A204.1 (cell line): ENCODE measurements at regions not wholly inside any gene's neighbourhood (a gene's known extent, or its start where the extent isn't known, plus 50 kb on each side); places are given as distances from the start of the nearest gene placed in this dataset.

ENCODE experiments used
- FAIRE-seq: peaks from 2 replicates; lab custom pipeline; 2012; peaks lifted over from hg19 to GRCh38; lab: Jason Lieb, UNC

DNA sequence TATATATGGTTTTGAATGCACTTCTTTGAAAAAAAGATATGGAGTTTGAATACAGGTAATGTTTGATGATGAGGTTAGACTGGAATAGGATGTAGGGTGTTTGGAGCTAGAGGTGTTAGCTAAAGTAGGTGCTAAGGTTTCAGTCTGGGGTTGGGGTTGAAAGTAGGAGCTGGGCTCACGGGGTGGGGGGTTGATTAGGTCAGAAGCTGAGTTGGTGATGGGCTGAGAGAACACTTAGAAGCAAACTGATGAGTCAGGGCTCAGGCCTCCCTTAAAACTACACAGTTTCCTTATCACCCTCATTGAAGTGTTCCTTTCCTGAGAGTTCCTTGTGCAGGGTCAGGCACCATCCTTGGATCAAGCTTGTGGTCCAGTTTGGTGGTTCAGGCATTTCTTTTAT is 308.8 kb upstream of the ADAMTS16 start:
- FAIRE-seq: no peak

DNA sequence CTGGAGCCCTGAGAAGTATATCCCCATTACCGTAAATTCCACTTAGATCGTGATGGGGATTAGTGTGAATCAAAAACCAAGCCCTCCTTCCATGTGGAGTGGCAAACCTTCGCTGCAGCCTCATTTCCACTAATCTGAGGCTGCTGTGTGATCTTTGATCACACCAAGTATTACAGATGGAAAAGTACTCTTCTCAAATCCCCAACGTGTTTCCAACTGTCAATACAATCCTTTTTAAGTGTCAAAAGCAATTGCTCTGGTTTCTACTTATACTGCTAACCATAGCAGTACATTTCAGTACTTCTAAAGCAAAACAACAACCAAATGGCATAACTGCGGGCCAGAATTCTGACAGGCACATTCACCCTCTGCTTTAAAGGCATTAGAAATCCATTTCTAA is 307.7 kb upstream of the ADAMTS16 start:
- no peak for FAIRE-seq

DNA sequence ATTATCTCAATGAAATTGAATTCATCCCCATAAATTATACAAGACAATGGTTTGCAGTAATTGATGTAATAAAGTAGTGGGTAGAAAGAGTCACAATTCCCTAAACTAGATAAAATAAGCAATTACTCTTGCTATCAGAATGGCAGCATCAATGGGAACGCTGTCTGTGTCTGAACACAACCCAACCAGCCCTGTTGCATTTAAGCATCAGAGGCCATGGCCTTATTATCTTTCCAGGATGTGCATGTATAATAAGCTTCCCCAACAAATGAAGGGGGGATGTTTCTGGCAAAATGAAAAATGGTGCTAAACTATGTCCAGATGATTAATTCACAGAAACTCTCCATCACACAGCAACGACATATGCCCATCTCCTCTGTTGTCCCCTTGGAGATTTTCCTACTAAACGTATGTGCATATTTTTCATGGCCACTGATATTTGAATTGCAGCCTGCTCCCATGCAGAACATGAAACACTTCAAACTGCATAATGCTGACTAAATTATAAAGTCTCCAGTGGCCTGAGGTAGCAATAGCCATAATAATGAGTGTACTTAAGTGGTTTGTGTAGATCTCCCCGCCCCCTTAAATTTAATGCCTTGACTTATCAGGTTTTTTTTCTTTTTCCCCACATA is 306.9 kb upstream of the ADAMTS16 start:
- no peak for FAIRE-seq

DNA sequence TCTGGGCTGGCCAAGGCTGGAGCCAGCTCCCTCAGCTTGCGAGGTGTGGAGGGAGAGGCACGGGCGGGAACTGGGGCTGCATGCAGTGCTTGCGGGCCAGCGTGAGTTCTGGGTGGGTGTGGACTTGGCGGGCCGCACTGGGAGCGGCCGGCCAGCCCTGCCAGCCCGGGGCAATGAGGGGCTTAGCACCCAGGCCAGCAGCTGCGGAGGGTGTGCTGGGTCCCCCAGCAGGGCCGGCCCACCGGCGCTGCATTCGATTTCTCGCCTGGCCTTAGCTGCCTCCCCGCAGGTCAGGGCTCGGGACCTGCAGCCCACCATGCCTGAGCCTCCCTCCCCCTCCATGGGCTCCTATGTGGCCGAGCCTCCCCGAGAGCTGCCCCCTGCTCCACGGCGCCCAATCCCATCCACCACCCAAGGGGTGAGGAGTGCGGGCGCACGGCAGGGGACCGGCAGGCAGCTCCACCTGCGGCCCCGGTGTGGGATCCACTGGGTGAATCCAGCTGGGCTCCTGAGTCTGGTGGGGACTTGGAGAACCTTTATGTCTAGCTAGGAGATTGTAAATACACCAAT is 302.6 kb upstream of the ADAMTS16 start:
- FAIRE-seq: no peak

DNA sequence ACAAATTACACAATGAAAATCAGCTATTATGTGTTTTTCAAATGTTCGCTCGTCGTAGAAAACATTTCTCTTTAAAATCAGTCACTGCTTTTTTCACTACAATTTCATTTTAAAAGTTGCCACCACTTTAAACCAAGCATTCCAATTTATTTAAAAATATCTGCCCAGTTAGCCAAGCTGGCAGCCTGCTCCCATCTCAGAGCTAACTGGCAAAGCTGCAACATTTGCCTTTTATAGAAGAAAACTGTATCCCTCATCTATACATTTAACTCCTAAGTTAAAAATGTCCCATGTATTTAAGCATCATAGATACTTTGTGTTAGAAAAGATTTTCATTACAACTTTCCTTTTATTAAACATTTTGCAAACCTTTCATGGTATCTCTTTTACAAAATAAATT is 294.9 kb upstream of the ADAMTS16 start:
- no peak for FAIRE-seq

DNA sequence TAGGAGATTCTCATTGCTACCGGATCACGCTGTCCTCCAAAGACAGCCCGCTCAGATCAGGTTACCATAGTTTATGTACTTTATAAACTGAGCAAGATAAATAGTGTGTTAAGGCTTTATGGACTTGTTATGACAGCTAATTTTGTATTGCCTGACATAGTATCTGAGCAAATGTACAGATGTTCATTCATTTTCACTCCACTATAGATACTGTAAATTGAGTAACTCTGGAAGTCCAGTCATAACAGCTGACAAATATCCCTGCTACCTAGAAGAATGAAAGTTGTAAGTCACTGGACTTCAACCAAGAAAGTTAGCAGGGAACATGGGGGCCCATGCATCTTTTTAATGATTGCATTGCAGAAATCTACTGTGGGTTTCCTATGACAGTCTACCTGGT is 292.4 kb upstream of the ADAMTS16 start:
- FAIRE-seq: no peak

DNA sequence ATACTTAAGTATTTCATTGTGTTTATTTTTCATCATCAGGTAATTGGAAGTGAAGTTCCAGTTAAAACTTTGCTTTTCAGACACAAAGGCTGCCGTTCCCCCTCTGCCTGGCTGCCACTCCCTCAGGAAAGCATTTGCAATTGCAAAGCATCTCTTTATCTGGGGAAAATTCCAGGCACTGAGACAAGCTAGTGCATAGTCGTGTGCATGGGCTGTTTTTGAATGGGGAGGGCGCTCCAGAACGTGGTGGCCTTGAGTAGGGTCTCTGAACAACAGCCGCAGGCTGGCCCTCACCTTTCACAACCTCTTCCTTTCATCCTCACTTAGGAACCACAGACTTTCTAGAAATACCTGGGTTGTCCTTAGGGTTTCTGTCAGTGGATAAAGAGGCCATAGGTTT is 285.1 kb upstream of the ADAMTS16 start:
- FAIRE-seq: no peak

DNA sequence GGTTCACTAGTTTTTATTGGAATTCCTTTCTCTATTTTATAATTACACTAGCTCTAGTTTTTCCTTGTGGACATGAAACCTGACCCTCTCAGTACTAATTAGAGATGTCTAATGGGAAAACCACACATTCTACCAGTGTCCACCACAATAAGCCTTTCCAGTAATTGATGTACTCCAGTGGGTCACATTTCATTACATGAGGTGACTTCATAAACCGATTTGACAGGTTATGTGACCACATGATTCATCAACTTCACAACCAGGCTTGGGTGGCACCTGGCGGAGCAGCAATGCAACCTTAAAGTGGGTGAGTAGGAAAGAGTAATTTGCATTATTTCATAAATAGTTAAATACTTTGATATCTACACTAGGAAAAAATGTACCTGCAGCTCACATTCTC is 284.2 kb upstream of the ADAMTS16 start:
- FAIRE-seq: no peak

DNA sequence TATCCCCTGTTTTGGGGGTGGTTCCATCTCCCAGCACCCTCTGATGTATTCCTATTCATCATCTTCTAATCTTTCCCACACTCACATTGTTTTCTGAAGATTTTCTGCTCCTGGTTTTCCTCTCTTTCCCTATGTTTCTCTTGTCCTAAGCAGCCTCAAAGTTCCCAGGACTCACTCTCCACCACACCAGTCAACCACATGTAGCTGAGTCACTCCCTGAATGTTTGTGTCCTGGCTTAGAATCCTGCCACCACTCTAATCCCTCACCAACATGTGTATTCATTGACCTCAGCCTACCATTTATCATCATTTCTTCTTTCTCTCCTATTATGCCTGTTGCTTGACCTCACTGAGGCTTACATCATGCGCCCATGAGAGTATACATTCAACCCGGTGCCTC is 282.4 kb upstream of the ADAMTS16 start:
- FAIRE-seq: no peak

DNA sequence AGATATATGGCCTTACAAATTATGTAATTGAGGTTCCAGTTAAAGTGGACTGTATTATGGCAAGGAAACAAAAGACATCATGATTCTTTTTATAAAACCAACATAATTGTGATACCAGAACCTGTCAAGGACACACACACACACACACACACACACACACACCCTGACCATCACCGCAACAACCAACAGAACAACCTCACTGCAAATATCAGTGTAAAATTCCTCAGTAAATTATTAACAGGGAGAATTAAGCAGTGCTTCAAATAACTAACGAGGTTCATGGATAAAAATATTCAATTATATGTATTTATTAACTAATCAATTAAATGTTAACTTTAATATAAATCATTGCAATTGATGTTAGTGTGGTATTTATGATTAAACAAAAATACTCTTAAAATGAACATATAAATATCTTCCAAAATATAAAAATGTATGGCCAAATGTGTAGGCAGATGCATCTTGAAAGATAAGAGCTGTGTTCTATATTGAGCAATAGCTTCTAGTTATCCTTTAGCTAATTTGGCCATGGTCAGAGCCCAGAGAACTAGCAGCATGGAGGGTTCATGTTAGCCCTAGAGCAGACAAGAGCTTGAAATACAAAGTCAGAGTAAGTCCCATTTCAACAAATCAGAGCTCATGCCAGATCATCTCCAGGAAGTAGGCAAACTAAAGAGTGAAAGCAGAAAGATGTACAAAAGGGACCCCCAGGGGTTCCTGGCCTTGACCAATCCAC is 280.5 kb upstream of the ADAMTS16 start:
- peak; percentile 25 for FAIRE-seq

DNA sequence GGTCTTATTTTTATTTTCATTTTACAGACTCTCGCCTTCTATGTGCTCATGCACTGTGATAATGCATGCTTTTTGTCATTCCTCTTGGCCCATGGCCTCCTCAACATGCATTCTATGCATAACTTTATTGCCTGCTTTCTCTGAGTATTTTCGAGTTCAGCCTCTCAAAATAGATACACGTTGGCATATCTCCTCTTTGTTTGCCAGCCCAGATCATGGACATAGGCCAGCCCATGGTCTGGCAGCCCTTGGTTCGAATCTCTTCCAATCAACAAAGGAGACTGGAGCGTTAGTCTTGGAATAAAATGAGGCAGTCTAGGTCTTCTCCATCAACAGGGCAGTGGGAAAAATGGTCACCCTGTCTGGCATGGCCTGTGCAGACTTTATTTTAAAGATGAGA is 279.5 kb upstream of the ADAMTS16 start:
- FAIRE-seq: no peak

DNA sequence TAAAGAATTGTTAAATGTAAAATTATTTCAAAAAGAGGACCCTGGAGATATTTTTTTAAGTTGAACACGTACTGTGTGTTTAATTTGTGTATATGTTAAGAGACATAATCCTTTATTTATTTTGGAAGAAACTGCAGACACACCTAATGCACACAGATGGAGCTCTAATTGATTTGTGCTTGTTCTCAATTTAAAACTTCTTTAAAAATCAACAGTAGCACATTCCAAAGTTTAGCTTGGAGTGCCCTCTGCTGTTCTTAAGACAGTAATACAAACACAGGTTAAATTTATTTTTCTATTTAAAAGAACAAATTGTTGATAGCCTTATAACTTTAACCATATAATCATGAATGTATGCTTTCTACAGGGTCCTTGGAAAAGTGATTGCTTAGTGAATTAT is 277.6 kb upstream of the ADAMTS16 start:
- peak; percentile 98 for FAIRE-seq

DNA sequence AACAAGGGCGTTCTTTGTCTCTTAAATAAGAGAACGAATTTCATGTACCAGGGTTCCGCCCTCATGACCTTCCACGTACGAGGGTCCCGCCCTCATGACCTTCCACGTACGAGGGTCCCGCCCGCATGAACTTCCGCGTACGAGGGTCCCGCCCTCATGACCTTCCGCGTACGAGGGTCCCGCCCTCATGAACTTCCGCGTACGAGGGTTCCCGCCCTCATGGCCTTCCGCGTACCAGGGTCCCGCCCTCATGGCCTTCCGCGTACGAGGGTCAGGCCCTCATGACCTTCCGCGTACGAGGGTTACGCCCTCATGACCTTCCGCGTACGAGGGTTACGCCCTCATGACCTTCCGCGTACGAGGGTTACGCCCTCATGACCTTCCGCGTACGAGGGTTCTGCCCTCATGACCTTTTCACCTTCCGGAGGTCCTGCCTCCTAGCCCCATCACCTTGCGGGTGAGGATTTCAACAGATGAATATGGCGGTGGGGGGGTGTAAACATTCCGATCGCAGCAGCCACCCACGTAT is 273.9 kb upstream of the ADAMTS16 start:
- FAIRE-seq: no peak

DNA sequence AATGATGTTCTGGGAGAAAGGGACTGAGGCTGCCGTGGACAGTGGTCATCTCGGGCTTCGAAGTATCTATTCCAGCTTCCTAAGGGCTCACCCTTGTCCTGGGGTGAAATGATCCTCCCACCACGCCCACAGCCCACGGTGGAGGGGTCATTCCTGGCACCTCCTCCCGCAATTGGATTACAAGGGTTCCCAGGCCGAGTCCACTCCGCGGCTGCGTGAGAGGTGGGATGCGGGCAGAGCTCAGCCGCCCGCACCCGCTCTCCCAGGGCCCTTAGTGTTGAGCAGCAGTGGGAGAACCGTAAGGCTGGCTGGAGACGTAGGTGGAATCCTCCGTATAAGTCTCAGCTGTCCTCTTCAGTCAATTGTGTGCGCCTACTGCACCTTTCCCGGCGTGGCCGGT is 273.3 kb upstream of the ADAMTS16 start:
- FAIRE-seq: no peak

DNA sequence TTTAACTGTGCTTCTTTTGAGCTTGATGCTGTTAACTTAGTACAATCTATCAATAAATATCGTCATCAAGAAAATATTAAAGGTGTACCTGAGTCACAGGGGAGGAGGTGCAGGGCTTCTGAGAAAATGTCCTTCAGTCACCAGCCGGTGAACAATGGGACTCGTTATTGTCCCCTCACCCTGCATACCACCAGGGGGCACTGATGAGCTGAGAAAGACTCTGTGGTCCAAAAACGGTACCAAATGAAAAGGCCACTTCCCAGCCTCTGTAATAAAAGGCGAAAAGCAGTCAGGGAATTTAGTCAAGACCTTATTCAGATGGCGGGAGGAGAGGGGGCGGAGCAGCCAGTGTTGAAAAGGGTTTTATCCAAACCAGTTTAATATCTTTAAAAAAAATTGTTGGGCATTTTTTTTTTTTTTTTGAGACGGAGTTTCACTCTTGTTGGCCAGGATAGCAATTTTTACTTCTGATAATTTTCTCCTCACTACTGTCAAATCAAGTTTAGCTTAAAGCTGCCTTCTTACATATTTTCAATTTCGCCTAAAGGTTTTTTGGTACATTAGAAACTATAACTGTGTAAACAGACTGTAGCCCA is 271.9 kb upstream of the ADAMTS16 start:
- FAIRE-seq: no peak

DNA sequence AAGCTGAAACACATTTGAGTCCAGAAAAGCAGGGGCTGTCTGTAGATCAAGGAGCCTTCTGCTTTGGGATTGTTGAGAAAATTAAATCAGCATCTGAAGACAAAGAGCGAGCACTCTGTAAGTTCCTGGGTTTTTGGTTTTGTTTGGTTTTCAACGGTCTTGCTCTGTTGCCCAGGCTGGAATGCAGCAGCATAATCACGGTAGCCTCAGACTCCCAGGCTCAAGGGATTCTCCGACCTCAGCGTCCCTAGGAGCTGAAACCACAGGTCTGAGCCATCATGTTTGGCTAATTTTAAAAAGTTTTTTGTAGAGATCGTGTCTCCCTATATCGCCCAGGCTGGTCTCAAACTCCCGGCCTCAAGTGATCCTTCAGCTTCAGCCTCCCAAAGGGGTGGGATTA is 266.5 kb upstream of the ADAMTS16 start:
- no peak for FAIRE-seq

DNA sequence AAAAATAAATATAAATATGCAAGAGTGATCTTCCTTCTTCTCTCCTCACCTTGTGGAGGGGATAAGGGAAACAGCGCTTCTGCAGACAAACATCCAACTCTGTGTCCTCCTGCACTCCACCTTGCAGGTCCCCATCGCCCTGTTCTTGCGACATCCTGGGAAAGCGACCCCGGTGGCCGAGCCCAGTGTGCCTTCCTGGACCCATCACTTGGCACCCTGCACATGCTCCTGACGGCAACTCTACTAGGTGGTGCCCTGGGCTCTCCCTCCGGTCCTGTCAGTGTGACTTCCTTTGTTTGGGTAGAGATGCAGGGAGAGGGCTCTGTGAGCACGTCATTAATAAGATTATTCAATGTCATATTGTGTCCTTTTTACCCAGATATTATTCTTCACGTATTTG is 266.0 kb upstream of the ADAMTS16 start:
- FAIRE-seq: no peak

DNA sequence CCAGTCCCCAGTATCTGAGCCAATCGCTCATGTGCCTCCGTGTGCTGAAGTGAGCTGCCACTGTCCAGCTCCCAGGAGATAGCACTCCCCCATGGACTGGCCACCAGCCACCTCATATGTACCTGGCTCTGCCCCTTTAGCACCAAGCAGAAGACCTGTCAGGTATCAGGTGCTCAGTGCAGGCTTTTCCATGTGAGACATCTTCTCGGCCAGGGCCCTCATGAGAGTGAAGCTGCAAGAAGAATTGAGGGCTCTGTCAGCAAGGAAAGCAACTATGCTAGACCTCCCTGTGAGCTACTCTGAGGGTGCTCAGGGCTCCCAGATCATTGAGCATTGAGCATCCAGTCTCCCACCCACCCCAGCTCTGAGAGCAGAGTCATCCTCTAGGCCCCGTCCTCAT is 264.2 kb upstream of the ADAMTS16 start:
- FAIRE-seq: no peak

DNA sequence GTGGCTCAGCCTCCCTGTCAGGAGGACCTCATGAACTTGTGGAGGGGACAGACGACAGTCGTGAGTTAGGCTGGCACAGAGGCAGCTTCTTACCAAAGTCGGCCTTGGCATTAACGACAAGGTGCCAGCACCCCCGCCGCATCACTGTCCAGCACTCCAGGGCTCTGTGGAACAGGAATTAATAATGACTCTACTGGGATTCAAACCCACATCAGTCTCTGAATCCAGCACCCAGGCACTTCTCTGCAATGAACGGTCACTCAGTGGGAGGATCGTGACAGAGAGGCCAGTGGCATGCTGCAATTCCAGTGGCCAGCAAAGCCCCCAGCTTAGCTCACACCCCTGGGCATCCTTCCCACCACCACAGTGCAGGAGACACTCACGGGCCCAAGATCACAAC is 263.3 kb upstream of the ADAMTS16 start:
- FAIRE-seq: no peak

DNA sequence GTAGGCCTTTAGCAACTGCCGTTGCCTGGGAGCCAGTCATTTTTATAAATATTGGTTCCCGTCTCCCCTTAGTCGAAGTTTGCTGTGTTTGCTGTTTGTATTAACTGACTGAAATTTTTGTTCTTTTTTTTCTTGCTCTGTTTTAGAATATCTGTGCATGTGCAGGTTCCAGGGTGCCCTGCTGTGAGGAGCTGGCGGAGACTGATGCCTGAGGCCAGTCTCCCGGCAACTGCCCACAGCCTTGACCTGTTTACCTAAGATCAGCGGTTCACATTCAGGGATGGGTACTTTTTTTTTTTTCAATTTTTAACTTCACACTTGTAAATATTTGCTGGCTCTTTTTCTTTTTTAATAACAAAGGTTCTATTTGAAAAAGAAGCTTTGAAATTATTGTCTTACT is 262.6 kb upstream of the ADAMTS16 start:
- FAIRE-seq: no peak

DNA sequence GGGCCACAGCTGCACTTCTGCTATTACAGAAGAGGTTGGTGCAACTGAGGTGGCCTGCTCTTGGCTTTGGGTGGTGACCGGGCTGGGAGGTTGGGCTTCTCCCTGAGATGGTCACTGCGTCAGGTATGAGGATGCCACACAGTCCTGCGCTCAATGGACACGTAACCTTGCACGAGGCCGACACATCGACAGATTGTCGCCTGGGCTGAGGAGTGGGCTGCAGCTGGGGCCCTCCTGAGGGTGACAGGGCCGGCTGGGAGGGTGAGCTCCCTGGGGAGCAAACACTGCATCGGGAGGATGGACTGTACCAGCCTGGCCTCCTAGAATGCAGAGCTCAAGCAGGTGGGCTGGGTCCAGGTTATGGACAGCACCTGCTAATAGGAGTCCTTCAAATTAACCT is 261.1 kb upstream of the ADAMTS16 start:
- no peak for FAIRE-seq

DNA sequence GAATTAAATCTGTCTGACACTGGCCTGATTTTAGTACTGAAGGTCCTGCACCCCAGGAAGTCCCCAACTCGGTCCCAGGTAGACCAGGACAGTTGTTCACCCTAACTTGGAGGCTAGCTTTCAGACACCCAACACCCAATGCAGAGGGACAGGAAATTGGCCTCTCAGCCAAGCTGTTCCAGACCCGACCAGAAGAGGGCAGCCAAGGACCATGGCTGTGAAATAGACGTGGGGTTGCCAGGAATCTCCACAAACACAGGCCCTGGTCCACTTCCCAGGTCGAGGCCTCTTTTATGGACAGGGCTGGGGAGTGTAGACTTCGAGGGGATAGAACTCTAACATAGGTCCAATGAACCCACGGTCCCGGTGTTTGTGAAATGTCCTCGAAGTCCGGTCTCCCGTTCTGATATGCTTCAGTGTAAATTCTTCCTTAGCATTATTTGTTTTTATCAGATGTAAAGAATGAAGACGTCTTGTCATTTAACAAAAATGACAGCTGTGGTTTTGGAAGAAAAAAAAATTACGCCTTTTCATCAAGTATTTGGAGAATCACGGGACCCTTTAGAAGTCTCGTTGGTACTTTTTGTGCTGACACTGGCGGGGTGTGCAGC is 260.3 kb upstream of the ADAMTS16 start:
- FAIRE-seq: no peak

DNA sequence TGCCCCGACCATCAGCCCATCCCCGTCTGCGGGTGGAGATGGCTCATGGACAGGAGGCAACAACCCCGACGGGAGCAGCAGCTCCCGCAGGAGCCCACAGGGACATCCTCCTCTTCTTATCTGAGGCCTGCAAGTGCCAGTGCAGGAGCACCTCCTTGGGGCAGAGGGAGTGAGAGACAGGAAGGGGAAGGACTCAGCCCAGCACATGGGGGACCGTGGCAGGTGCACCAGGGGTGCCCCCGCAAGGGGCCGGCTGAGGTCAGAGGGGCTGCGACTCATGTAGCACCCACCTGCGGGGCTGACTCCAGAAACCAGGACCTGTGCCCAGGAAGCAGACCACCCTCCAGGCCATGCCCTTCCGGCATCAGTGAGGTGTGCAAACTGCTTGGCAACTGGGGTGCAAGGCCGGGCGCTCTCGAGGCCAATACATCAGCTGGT is 259.8 kb upstream of the ADAMTS16 start:
- no peak for FAIRE-seq
